CD14-positive monocyte (primary cell): ENCODE measurements at regions not wholly inside any gene's neighbourhood (a gene's known extent, or its start where the extent isn't known, plus 50 kb on each side); places are given as distances from the start of the nearest gene placed in this dataset.

Experiments used
- DNase-seq, 3 donors: peaks; one replicate each; pipeline ENCODE4 v3.0.0-alpha.2; 2011 to 2022
- H2AFZ ChIP-seq: 2 replicates; pipeline ENCODE4 v1.6.0; 2012; ENCODE audit warnings: mild to moderate bottlenecking, low read depth, low read length, inconsistent platforms; ENCODE audit not compliant: insufficient read depth, poor library complexity, severe bottlenecking
- H3K27ac ChIP-seq, 2 donors: 1 replicate in 1 of 2; 2 replicates in 1 of 2; pipeline ENCODE4 v1.5.1; 2012 to 2013; ENCODE audit warnings: low read length in 2 of 2, control low read depth in 1 of 2, inconsistent platforms in 1 of 2, low read depth in 1 of 2, mild to moderate bottlenecking in 1 of 2
- H3K27me3 ChIP-seq, 2 donors: one replicate each; pipeline versions ENCODE4 v1.6.0 to v1.6.1; 2011 to 2013; ENCODE audit warnings: low read length in 2 of 2; ENCODE audit not compliant: control insufficient read depth in 2 of 2, insufficient read depth in 2 of 2
- H3K36me3 ChIP-seq, 2 donors: replicated peaks in 1 of 2; 1 replicate in 1 of 2; 2 replicates in 1 of 2; pipeline versions ENCODE4 v1.5.1 to v1.6.1; 2012 to 2013; ENCODE audit warnings: low read length in 2 of 2, control low read depth in 1 of 2, inconsistent platforms in 1 of 2, mild to moderate bottlenecking in 1 of 2; ENCODE audit not compliant: insufficient read depth in 2 of 2, control insufficient read depth in 1 of 2
- H3K4me1 ChIP-seq, 2 donors: 1 replicate in 1 of 2; 2 replicates in 1 of 2; pipeline versions ENCODE4 v1.5.1 to v1.6.1; 2012 to 2013; ENCODE audit warnings: low read length in 2 of 2, control low read depth in 1 of 2, inconsistent platforms in 1 of 2, mild to moderate bottlenecking in 1 of 2, moderate library complexity in 1 of 2; ENCODE audit not compliant: insufficient read depth in 2 of 2, control insufficient read depth in 1 of 2
- H3K4me2 ChIP-seq: replicated peaks from 2 replicates; pipeline ENCODE3; 2012; ENCODE audit warnings: low read length, moderate library complexity, mild to moderate bottlenecking; ENCODE audit not compliant: poor library complexity, severe bottlenecking; ENCODE audit errors: extremely low read depth
- H3K4me3 ChIP-seq, 3 experiments: fragments of 200-600 bp in 1 of 3; sonication (generic) in 1 of 3; replicated peaks in 1 of 3; 1 replicate in 2 of 3; 2 replicates in 1 of 3; pipeline ENCODE4 v1.5.1; 2011 to 2013; ENCODE audit warnings: low read length in 3 of 3, mild to moderate bottlenecking in 3 of 3, control low read depth in 2 of 3, low read depth in 2 of 3, inconsistent platforms in 1 of 3, moderate library complexity in 1 of 3
- H3K79me2 ChIP-seq: 2 replicates; pipeline ENCODE4 v1.6.0; 2012; ENCODE audit warnings: mild to moderate bottlenecking, control low read depth, inconsistent platforms, low read length, moderate library complexity; ENCODE audit not compliant: insufficient read depth
- H3K9ac ChIP-seq: 2 replicates; pipeline ENCODE4 v1.6.0; 2017; ENCODE audit warnings: low read length, mild to moderate bottlenecking; ENCODE audit not compliant: insufficient read depth, poor library complexity, severe bottlenecking
- H3K9me3 ChIP-seq, 2 donors: replicated peaks in 1 of 2; 1 replicate in 1 of 2; 2 replicates in 1 of 2; pipeline versions ENCODE4 v1.5.1 to v1.6.1; 2012 to 2013; ENCODE audit warnings: low read length in 2 of 2, control low read depth in 1 of 2; ENCODE audit not compliant: control insufficient read depth in 1 of 2, insufficient read depth in 1 of 2
- H4K20me1 ChIP-seq: 2 replicates; pipeline ENCODE4 v1.6.0; 2012; ENCODE audit warnings: mild to moderate bottlenecking, low read length, control low read depth, moderate library complexity; ENCODE audit not compliant: insufficient read depth
- H3K27ac Mint-ChIP-seq, 7 donors: one replicate each; pipeline ENCODE4 v1.8.0; 2020; ENCODE audit warnings: mild to moderate bottlenecking in 7 of 7, mixed read lengths in 7 of 7, moderate library complexity in 6 of 7, inconsistent platforms in 2 of 7
- H3K27me3 Mint-ChIP-seq, 3 donors: one replicate each; pipeline ENCODE4 v1.8.0; 2021 to 2022; ENCODE audit warnings: low read depth in 3 of 3, mild to moderate bottlenecking in 3 of 3, mixed read lengths in 3 of 3, moderate library complexity in 3 of 3, inconsistent platforms in 1 of 3
- H3K36me3 Mint-ChIP-seq, 2 donors: one replicate each; pipeline ENCODE4 v1.8.0; 2020; ENCODE audit warnings: mixed read lengths in 2 of 2, inconsistent platforms in 1 of 2, mild to moderate bottlenecking in 1 of 2
- H3K4me1 Mint-ChIP-seq: one replicate; pipeline ENCODE4 v1.8.0; 2020; ENCODE audit warnings: mild to moderate bottlenecking, mixed read lengths
- H3K4me3 Mint-ChIP-seq, 2 donors: one replicate each; pipeline ENCODE4 v1.8.0; 2020; ENCODE audit warnings: mild to moderate bottlenecking in 2 of 2, mixed read lengths in 2 of 2, moderate library complexity in 1 of 2
- H3K9me3 Mint-ChIP-seq, 7 donors: one replicate each; pipeline ENCODE4 v1.8.0; 2020 to 2022; ENCODE audit warnings: mixed read lengths in 7 of 7, mild to moderate bottlenecking in 6 of 7, moderate library complexity in 6 of 7, inconsistent platforms in 2 of 7
- WGBS: methylation state at CpG from one replicate; pipeline ENCODE4 v1.1.5; 2013; ENCODE audit warnings: missing lambda C conversion rate; ENCODE audit not compliant: insufficient coverage; 5-methylcytosine and 5-hydroxymethylcytosine counted together
- intact Hi-C, 2 donors: fragments of 100-400 bp; cut with micrococcal nuclease; formaldehyde crosslinking; loops; one replicate each; pipeline versions ENCODE4 v1.15.0 to v1.15.1; 2023
- TF ChIP-seq, protein P1 (sequence below): fragments of 200-600 bp; IDR thresholded peaks from one replicate; pipeline ENCODE4 v1.8.0; 2022; ENCODE audit warnings: antibody characterized with exemption, mild to moderate bottlenecking

- Mint-ChIP-seq H3K36me3 (no peaks in the 10 kb centered on the region), H3K4me3 (no peak overlapping the region), H3K4me1 (peaks cover 4% of the 10 kb centered on the region), H3K9me3 (peaks cover 2 to 14% (median 7%) of the 10 kb centered on the region in 7 donors), H3K27me3 (peaks cover 0 to 2% (median 1%) of the 10 kb centered on the region in 3 donors), H3K27ac (no peak overlapping the region)
- H3K36me3 ChIP-seq, result no peaks in the 10 kb centered on the region
- no peak overlapping the region for H3K27ac ChIP-seq
- H3K9ac ChIP-seq, result no peak overlapping the region
- WGBS, result 100% methylated on average over 2 of the region's 2 CpGs
- H3K4me2 ChIP-seq, result no peak overlapping the region
- H4K20me1 ChIP-seq, result no peaks in the 10 kb centered on the region
- H3K4me3 ChIP-seq, result no peak overlapping the region
- DNase-seq, result no peak
- intact Hi-C loops, result no loop called here
- no peaks in the 10 kb centered on the region for H3K79me2 ChIP-seq
- no peaks in the 10 kb centered on the region for H3K27me3 ChIP-seq
- TF ChIP-seq, protein P1, sequence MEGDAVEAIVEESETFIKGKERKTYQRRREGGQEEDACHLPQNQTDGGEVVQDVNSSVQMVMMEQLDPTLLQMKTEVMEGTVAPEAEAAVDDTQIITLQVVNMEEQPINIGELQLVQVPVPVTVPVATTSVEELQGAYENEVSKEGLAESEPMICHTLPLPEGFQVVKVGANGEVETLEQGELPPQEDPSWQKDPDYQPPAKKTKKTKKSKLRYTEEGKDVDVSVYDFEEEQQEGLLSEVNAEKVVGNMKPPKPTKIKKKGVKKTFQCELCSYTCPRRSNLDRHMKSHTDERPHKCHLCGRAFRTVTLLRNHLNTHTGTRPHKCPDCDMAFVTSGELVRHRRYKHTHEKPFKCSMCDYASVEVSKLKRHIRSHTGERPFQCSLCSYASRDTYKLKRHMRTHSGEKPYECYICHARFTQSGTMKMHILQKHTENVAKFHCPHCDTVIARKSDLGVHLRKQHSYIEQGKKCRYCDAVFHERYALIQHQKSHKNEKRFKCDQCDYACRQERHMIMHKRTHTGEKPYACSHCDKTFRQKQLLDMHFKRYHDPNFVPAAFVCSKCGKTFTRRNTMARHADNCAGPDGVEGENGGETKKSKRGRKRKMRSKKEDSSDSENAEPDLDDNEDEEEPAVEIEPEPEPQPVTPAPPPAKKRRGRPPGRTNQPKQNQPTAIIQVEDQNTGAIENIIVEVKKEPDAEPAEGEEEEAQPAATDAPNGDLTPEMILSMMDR, result no peak
- no peaks in the 10 kb centered on the region for H3K9me3 ChIP-seq
- no peak overlapping the region for H2AFZ ChIP-seq
- H3K4me1 ChIP-seq, result no peaks in the 10 kb centered on the region
Observed at GRCh38 chr6:23267651-23268050, 698.3 kb downstream of the HDGFL1 start.

- Histone ChIP-seq H2AFZ (no peak overlapping the region), H3K4me3 (no peak overlapping the region), H3K4me1 (no peaks in the 10 kb centered on the region), H4K20me1 (no peaks in the 10 kb centered on the region), H3K27ac (no peak overlapping the region), H3K27me3 (no peaks in the 10 kb centered on the region), H3K9ac (no peak overlapping the region), H3K36me3 (no peaks in the 10 kb centered on the region), H3K4me2 (no peak overlapping the region), H3K9me3 (no peaks in the 10 kb centered on the region), H3K79me2 (no peaks in the 10 kb centered on the region)
- no peak overlapping the region for H3K4me3 Mint-ChIP-seq
- WGBS, result 100% methylated on average over 1 of the region's 4 CpGs
- peaks cover 0 to 2% (median 1%) of the 10 kb centered on the region in 3 donors for H3K27me3 Mint-ChIP-seq
- no peaks in the 10 kb centered on the region for H3K36me3 Mint-ChIP-seq
- TF ChIP-seq, protein P1, result no peak
- no peak for DNase-seq
- H3K27ac Mint-ChIP-seq, result no peak overlapping the region
- peaks cover 2 to 14% (median 7%) of the 10 kb centered on the region in 7 donors for H3K9me3 Mint-ChIP-seq
- peaks cover 4% of the 10 kb centered on the region for H3K4me1 Mint-ChIP-seq
- intact Hi-C loops, result no loop called here
Observed at GRCh38 chr6:23268348-23268747, 699.0 kb downstream of the HDGFL1 start.
